ENCODE measurements at regions not wholly inside any gene's neighbourhood (a gene's known extent, or its start where the extent isn't known, plus 50 kb on each side); places are given as distances from the start of the nearest gene placed in this dataset.

- TF ChIP-seq CSDC2 (CRISPR knock-in tag; IDR thresholded peaks at IDR 0.05) (no peak), POU6F1 (CRISPR knock-in tag; IDR thresholded peaks at IDR 0.05; ENCODE audit: borderline replicate concordance, low read depth) (no peak), BACH2 (CRISPR knock-in tag; IDR thresholded peaks at IDR 0.05; ENCODE audit: borderline replicate concordance) (no peak)
Observed at GRCh38 chr15:93420477-93420876, 331.5 kb upstream of the RGMA start.
